ENCODE measurements at regions not wholly inside any gene's neighbourhood (a gene's known extent, or its start where the extent isn't known, plus 50 kb on each side); places are given as distances from the start of the nearest gene placed in this dataset.

GRCh38 chr4:153089742-153090141, 114.5 kb upstream of the TRIM2 start:
- Histone ChIP-seq H3K27me3 (no peaks in the 10 kb centered on the region), H3K4me3 (no peak overlapping the region), H3K36me3 (no peaks in the 10 kb centered on the region), H3K27ac (replicated peaks in 1 of 4) (no peak overlapping the region), H3K4me1 (peaks cover 5 to 20% (median 11%) of the 10 kb centered on the region in 4 donors), H3K9me3 (no peaks in the 10 kb centered on the region)
- 91% methylated on average over 7 of the region's 7 CpGs for WGBS
- no peak for DNase-seq (ENCODE audit: extremely low spot score)
- intact Hi-C loops (cut with DNase I) = no loop called here
- TF ChIP-seq POLR2A (IDR thresholded peaks at IDR 0.05; ENCODE audit: low read depth) (no peak), POLR2AphosphoS5 (IDR thresholded peaks at IDR 0.05) (no peak), EP300 (IDR thresholded peaks at IDR 0.05) (no peak)
- TF ChIP-seq, protein P1, sequence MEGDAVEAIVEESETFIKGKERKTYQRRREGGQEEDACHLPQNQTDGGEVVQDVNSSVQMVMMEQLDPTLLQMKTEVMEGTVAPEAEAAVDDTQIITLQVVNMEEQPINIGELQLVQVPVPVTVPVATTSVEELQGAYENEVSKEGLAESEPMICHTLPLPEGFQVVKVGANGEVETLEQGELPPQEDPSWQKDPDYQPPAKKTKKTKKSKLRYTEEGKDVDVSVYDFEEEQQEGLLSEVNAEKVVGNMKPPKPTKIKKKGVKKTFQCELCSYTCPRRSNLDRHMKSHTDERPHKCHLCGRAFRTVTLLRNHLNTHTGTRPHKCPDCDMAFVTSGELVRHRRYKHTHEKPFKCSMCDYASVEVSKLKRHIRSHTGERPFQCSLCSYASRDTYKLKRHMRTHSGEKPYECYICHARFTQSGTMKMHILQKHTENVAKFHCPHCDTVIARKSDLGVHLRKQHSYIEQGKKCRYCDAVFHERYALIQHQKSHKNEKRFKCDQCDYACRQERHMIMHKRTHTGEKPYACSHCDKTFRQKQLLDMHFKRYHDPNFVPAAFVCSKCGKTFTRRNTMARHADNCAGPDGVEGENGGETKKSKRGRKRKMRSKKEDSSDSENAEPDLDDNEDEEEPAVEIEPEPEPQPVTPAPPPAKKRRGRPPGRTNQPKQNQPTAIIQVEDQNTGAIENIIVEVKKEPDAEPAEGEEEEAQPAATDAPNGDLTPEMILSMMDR (IDR thresholded peaks at IDR 0.05) = no peak

DNA sequence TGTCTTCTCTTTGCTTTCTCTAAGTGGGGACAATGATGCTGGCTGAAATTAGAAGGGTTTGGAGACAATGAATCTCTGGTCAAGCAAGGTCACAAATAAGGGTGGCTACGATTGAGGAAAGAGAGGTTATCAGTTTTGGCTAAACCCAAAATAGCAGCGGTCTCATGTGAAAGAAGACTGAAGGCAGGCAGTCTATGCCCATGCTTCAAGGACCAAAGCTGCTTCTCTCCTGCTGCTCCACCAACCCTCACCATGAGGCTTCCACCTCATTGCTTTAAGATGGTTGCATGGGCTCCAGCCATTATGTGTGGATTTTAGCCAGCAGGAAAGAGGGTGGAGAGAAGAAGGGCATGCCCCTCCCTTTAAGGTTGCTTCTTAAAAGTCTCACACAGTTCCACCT, 114.1 kb upstream of the TRIM2 start:
- H3K27ac ChIP-seq (replicated peaks in 1 of 4) = no peak overlapping the region
- H3K9me3 ChIP-seq = no peaks in the 10 kb centered on the region
- peaks cover 1 to 19% (median 6%) of the 10 kb centered on the region in 4 donors for H3K4me1 ChIP-seq
- no peaks in the 10 kb centered on the region for H3K36me3 ChIP-seq
- intact Hi-C loops (cut with DNase I) = no loop called here
- 89% methylated on average over 2 of the region's 2 CpGs for WGBS
- no peak for DNase-seq (ENCODE audit: extremely low spot score)
- TF ChIP-seq EP300 (IDR thresholded peaks at IDR 0.05) (no peak), POLR2A (IDR thresholded peaks at IDR 0.05; ENCODE audit: low read depth) (no peak), POLR2AphosphoS5 (IDR thresholded peaks at IDR 0.05) (no peak)
- TF ChIP-seq, protein P1 (IDR thresholded peaks at IDR 0.05) = no peak
- H3K4me3 ChIP-seq = no peak overlapping the region
- H3K27me3 ChIP-seq = no peaks in the 10 kb centered on the region

DNA sequence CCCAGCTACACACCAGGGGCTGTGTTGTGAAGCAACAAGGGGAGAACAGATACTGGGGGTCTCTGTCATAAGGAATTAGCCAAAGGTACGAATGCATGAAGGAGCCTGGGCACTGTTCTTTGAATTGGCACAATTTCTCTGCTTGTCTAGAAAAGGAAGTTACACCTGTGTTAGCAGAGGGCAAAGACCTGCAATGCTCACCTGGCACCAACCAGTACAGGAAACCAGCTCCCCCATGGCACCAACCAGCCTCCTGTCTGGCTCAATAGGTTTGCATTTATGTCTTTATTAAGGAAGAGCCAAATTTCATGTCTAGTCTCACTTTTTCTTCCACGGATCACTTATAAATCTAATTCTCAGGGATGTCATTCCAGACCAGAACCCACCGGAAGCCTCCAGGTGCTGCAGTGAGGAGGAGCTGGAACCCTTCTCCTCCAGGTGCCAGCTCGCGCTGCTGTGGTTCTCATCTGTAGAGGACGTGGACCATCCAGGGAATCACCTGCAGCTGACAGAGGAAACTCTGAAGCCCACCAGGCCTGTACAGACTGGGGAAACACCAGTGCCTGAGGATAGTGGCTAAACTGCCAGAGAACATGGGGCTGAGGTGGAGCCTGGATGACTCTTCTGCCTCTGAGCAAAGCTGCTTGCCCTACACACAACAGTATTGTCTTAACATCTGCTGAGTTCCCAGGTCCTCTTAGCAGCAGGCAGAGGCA, 113.4 kb upstream of the TRIM2 start:
- Histone ChIP-seq H3K27me3 (no peaks in the 10 kb centered on the region), H3K9me3 (no peaks in the 10 kb centered on the region), H3K4me1 (peaks cover 0 to 22% (median 6%) of the 10 kb centered on the region in 4 donors), H3K4me3 (no peak overlapping the region), H3K36me3 (no peaks in the 10 kb centered on the region), H3K27ac (replicated peaks in 1 of 4) (no peak overlapping the region)
- intact Hi-C loops (cut with DNase I) = no loop called here
- TF ChIP-seq POLR2A (IDR thresholded peaks at IDR 0.05; ENCODE audit: low read depth) (no peak), EP300 (IDR thresholded peaks at IDR 0.05) (no peak), POLR2AphosphoS5 (IDR thresholded peaks at IDR 0.05) (no peak)
- TF ChIP-seq, protein P1 (IDR thresholded peaks at IDR 0.05) = no peak
- no peak for DNase-seq (ENCODE audit: extremely low spot score)
- 83% methylated on average over 6 of the region's 6 CpGs for WGBS

DNA sequence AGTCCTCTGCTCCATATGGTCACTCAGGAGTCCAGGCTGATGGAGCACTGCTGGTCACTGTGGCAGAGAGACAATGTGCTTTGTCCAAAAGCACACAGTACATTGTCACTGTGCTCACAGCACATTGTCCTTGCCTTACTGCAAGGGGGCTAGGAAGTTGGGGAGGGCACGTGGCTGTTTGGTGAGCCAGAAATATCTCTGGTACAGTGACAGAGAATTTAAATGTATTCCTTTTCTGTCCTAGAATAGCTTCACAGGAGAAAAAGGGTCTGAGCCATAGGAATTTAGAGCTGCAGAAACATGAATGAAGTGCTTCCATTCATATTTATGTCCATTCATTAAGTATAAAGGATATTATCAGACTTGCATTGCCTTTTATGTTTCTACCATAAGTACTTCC, 110.8 kb upstream of the TRIM2 start:
- H3K36me3 ChIP-seq = no peaks in the 10 kb centered on the region
- H3K4me3 ChIP-seq = no peak overlapping the region
- H3K27ac ChIP-seq (replicated peaks in 1 of 4) = no peak overlapping the region
- H3K4me1 ChIP-seq = peaks cover 0 to 21% (median 6%) of the 10 kb centered on the region in 4 donors
- H3K9me3 ChIP-seq = no peaks in the 10 kb centered on the region
- TF ChIP-seq, protein P1 (IDR thresholded peaks at IDR 0.05) = no peak
- intact Hi-C loops (cut with DNase I) = no loop called here
- DNase-seq (ENCODE audit: extremely low spot score) = no peak
- H3K27me3 ChIP-seq = no peaks in the 10 kb centered on the region
- WGBS = 69% methylated on average over 1 of the region's 1 CpG

DNA sequence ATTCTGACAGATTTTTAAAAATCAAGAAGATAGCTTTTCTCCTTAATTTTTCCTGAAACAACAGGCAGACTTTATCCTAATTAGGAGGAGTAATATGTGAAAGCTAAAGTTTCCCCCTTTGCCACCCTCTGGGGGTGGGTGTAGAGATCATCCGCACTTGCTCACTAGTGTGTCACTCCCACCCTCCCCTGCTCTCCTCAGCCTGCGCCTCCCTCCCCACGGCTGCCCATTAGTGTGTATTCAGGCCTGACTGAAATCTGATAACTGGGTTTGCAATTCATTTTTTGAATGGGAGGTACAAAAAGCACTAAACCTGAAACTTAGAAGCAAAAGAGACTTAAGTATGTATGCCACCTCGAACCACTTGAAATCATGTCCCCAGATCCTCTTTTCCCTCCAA, 110.4 kb upstream of the TRIM2 start:
- peaks cover 0 to 17% (median 5%) of the 10 kb centered on the region in 4 donors for H3K4me1 ChIP-seq
- TF ChIP-seq, protein P1 (IDR thresholded peaks at IDR 0.05) = no peak
- TF ChIP-seq POLR2AphosphoS5 (IDR thresholded peaks at IDR 0.05) (no peak), EP300 (IDR thresholded peaks at IDR 0.05) (no peak), POLR2A (IDR thresholded peaks at IDR 0.05; ENCODE audit: low read depth) (no peak)
- no peaks in the 10 kb centered on the region for H3K9me3 ChIP-seq
- intact Hi-C loops (cut with DNase I) = no loop called here
- H3K4me3 ChIP-seq = no peak overlapping the region
- 75% methylated on average over 3 of the region's 4 CpGs for WGBS
- no peaks in the 10 kb centered on the region for H3K27me3 ChIP-seq
- no peaks in the 10 kb centered on the region for H3K36me3 ChIP-seq
- H3K27ac ChIP-seq (replicated peaks in 1 of 4) = no peak overlapping the region
- DNase-seq (ENCODE audit: extremely low spot score) = no peak

Measured in esophagus muscularis mucosa (tissue), 4 donors.